Adrenal gland (tissue), 5 donors: ENCODE measurements at regions not wholly inside any gene's neighbourhood (a gene's known extent, or its start where the extent isn't known, plus 50 kb on each side); places are given as distances from the start of the nearest gene placed in this dataset.

Source experiments
- CTCF ChIP-seq, 6 experiments: fragments of 450-650 bp in 4 of 6; fragments of 200-600 bp in 2 of 6; sonication (generic) in 1 of 6; IDR thresholded peaks; 1 replicate in 5 of 6; 2 replicates in 1 of 6; pipeline versions ENCODE4 v1.5.1 to v1.8.0; 2016 to 2021; ENCODE audit warnings: antibody characterized with exemption in 6 of 6, mild to moderate bottlenecking in 2 of 6, moderate library complexity in 1 of 6
- POLR2A ChIP-seq, 2 donors: fragments of 450-650 bp; IDR thresholded peaks; one replicate each; pipeline ENCODE4 v1.6.1; 2017; ENCODE audit warnings: antibody characterized with exemption in 2 of 2, mild to moderate bottlenecking in 2 of 2, moderate library complexity in 1 of 2
- donor health status: DM: no; HTN: no; CAD: no.

GRCh38 chr6:49082611-49083010, 380.4 kb downstream of the MMUT start:
- TF ChIP-seq CTCF (IDR thresholded peaks at IDR 0.05) = no peak
- no peak for TF ChIP-seq POLR2A (IDR thresholded peaks at IDR 0.05)
